ENCODE measurements at regions not wholly inside any gene's neighbourhood (a gene's known extent, or its start where the extent isn't known, plus 50 kb on each side); places are given as distances from the start of the nearest gene placed in this dataset.

DNA sequence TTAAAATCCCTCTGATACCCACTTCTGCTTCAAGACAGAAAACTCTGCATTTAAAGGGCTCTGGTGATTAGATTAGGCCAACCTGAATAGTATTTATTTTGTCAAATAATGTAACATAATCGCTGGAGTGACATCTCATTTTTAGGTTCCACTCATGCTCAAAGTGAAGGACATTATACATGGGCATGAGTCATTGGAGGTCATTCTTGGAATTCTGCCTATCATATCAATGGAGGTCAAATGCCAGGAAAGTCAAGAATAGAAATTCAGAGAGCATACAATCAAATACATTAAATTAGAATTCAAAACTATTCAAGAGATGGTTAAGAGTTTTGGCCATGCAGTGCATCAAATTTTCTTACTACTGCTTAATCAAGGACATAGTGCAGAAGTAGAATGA is 50.8 kb upstream of the PRSS1 start:
- no peak for ATAC-seq (ENCODE audit: poor library complexity)
- no peak for DNase-seq
- H3K4me3 Mint-ChIP-seq: no peak overlapping the region

DNA sequence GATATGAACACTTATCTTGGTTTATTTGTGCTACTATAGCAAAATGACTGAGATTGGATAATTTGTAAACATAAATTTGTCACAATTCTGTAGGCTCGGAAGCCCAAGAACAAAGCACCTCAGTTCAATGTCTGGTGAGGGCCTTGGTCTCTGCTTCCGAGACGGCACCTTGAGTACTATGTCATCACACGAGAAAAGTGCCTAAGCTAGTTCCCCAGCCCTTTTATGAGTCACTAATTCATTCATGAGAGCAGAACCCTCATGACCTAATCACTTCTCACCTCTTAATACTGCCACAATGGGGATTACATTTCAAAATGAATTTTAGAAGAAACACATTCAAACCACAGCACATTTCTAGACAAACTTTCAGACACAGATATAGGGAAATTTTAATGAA is 52.0 kb upstream of the PRSS1 start:
- peaks cover 34% of the 10 kb centered on the region for H3K4me1 Mint-ChIP-seq (ENCODE audit: low read depth)
- Histone ChIP-seq H3K4me1 (ENCODE audit: insufficient read depth, low read length) (peaks cover 7% of the 10 kb centered on the region), H3K36me3 (ENCODE audit: insufficient read depth, low read length) (no peaks in the 10 kb centered on the region), H3K4me3 (ENCODE audit: low read length) (no peak overlapping the region), H3K9me3 (ENCODE audit: control insufficient read depth in 1 of 2, insufficient read depth in 1 of 2, low read length in 2 of 2) (no peaks in the 10 kb centered on the region), H3K27ac (ENCODE audit: low read depth in 1 of 2, low read length in 2 of 2) (no peak overlapping the region), H3K27me3 (ENCODE audit: control insufficient read depth in 1 of 2, insufficient read depth in 2 of 2, low read length in 2 of 2) (no peaks in the 10 kb centered on the region)
- H3K27ac Mint-ChIP-seq: no peak overlapping the region
- no peak overlapping the region for H3K4me3 Mint-ChIP-seq
- ATAC-seq (ENCODE audit: poor library complexity) (no peak), DNase-seq (no peak)
- ChIA-PET CTCF (no interaction called here), POLR2A (no interaction called here)
- intact Hi-C loops (cut with DNase I, micrococcal nuclease): no loop called here
- no peaks in the 10 kb centered on the region for H3K36me3 Mint-ChIP-seq (ENCODE audit: low read depth)
- no peaks in the 10 kb centered on the region for H3K27me3 Mint-ChIP-seq
- no peak for TF ChIP-seq CTCF (IDR thresholded peaks at IDR 0.05)
- H3K9me3 Mint-ChIP-seq: no peaks in the 10 kb centered on the region

More for the DNA sequence above, 50.8 kb upstream of the PRSS1 start:
- no peak for TF ChIP-seq CTCF (IDR thresholded peaks at IDR 0.05)
- Mint-ChIP-seq H3K27me3 (no peaks in the 10 kb centered on the region), H3K27ac (no peak overlapping the region), H3K9me3 (no peaks in the 10 kb centered on the region), H3K36me3 (ENCODE audit: low read depth) (no peaks in the 10 kb centered on the region), H3K4me1 (ENCODE audit: low read depth) (peaks cover 40% of the 10 kb centered on the region)
- H3K27ac ChIP-seq (ENCODE audit: low read depth in 1 of 2, low read length in 2 of 2): no peak overlapping the region
- intact Hi-C loops (cut with DNase I, micrococcal nuclease): no loop called here
- no peaks in the 10 kb centered on the region for H3K27me3 ChIP-seq (ENCODE audit: control insufficient read depth in 1 of 2, insufficient read depth in 2 of 2, low read length in 2 of 2)
- POLR2A ChIA-PET: no interaction called here
- H3K9me3 ChIP-seq (ENCODE audit: control insufficient read depth in 1 of 2, insufficient read depth in 1 of 2, low read length in 2 of 2): no peaks in the 10 kb centered on the region
- H3K4me1 ChIP-seq (ENCODE audit: insufficient read depth, low read length): peaks cover 7% of the 10 kb centered on the region
- CTCF ChIA-PET: no interaction called here
- no peaks in the 10 kb centered on the region for H3K36me3 ChIP-seq (ENCODE audit: insufficient read depth, low read length)
- H3K4me3 ChIP-seq (ENCODE audit: low read length): no peak overlapping the region

- POLR2A ChIA-PET: no interaction called here
- peaks cover 4% of the 10 kb centered on the region for H3K4me1 ChIP-seq (ENCODE audit: insufficient read depth, low read length)
- H3K4me3 Mint-ChIP-seq: no peak overlapping the region
- no peaks in the 10 kb centered on the region for H3K27me3 Mint-ChIP-seq
- H3K4me1 Mint-ChIP-seq (ENCODE audit: low read depth): peaks cover 29% of the 10 kb centered on the region
- ATAC-seq (ENCODE audit: poor library complexity): no peak
- no peak overlapping the region for H3K27ac ChIP-seq (ENCODE audit: low read depth in 1 of 2, low read length in 2 of 2)
- no peaks in the 10 kb centered on the region for H3K27me3 ChIP-seq (ENCODE audit: control insufficient read depth in 1 of 2, insufficient read depth in 2 of 2, low read length in 2 of 2)
- no peaks in the 10 kb centered on the region for H3K9me3 ChIP-seq (ENCODE audit: control insufficient read depth in 1 of 2, insufficient read depth in 1 of 2, low read length in 2 of 2)
- H3K4me3 ChIP-seq (ENCODE audit: low read length): no peak overlapping the region
- DNase-seq: no peak
- no peak for TF ChIP-seq CTCF (IDR thresholded peaks at IDR 0.05)
- no peaks in the 10 kb centered on the region for H3K36me3 Mint-ChIP-seq (ENCODE audit: low read depth)
- no peaks in the 10 kb centered on the region for H3K36me3 ChIP-seq (ENCODE audit: insufficient read depth, low read length)
- no peak overlapping the region for H3K27ac Mint-ChIP-seq
- H3K9me3 Mint-ChIP-seq: no peaks in the 10 kb centered on the region
- intact Hi-C loops (cut with DNase I, micrococcal nuclease): no loop called here
- CTCF ChIA-PET: no interaction called here
These were observed 52.7 kb upstream of the PRSS1 start for GRCh38 chr7:142696456-142697179.
